GF-D8 (cell line): ENCODE measurements at regions not wholly inside any gene's neighbourhood (a gene's known extent, or its start where the extent isn't known, plus 50 kb on each side); places are given as distances from the start of the nearest gene placed in this dataset.

ENCODE experiments used
- DNase-seq: peaks from one replicate; lab custom pipeline; 2025; lab: John Stamatoyannopoulos, UW

DNA sequence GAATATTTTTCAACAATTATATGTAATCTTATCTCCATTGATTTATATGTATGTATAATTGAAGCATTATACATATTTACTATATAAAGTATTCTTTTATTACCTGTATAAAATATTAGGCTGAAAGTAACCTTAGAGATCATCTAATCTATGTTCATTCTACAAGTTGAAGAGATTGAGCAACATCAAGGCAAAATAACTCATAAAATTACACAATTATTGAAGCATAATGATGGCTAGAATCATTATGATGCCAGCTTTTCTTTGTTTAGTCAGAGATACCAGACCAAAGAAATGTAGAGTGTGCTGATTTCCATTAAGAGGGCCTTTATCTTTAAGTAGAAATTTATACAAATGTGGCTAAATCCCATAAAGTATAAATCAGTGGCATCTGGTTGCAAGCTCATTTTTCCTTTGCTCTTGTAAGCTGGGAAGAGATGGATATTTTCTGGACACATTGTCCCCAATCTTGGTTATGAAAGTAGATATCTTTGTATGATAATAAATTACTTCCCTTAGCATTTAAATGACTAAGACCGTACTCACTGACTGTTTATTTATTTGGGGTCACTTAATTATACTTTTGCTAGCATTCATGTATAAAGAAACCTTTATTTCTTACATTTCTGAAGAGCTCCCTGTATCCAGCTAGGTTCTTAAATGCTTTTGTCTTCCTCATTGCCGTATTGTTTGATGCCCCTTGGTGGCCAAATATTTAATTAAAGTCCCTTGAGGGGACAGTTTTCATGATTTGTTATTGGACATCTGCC is 339.8 kb downstream of the PCDH7 start:
- no peak for DNase-seq

DNA sequence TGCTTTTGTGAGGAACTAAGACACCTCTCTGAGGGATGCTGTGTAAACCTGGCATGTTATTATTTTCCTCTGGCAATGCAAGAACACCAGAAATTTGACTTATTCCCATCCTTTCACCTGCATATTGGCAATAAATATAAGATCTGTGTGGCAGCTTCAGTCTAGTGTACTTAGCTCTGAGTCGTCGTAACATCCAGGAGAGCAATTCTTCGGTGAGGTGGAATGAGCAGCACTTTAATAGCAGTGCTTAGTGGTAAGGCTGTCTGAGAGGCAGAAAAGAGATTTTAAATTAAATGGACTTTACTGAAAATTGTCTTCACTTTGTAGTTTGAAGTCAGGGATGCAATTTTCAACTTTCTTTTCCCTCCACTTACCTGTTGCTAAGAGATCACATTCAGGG is 344.9 kb downstream of the PCDH7 start:
- no peak for DNase-seq

GRCh38 chr4:31068257-31069075 is 348.3 kb downstream of the PCDH7 start:
- no peak for DNase-seq

DNA sequence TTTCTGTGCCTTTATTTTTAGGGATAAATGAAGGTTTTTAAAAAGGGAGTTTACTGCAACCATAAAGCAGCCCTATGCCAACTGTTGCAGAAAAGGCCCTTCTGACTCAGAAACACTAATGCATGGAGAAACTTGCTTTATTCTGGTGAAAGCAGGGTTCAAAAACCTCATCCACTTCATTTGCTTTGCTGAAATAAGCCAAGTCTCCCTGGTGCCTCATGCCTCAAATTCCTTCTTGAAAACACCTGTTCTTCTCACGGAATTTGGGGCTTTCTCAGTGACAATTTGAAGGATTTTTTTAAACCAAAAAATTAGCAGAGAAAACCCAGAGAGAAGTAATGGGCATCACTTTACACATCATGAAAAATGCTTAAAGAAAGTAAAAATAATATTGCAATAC is 349.0 kb downstream of the PCDH7 start:
- no peak for DNase-seq

DNA sequence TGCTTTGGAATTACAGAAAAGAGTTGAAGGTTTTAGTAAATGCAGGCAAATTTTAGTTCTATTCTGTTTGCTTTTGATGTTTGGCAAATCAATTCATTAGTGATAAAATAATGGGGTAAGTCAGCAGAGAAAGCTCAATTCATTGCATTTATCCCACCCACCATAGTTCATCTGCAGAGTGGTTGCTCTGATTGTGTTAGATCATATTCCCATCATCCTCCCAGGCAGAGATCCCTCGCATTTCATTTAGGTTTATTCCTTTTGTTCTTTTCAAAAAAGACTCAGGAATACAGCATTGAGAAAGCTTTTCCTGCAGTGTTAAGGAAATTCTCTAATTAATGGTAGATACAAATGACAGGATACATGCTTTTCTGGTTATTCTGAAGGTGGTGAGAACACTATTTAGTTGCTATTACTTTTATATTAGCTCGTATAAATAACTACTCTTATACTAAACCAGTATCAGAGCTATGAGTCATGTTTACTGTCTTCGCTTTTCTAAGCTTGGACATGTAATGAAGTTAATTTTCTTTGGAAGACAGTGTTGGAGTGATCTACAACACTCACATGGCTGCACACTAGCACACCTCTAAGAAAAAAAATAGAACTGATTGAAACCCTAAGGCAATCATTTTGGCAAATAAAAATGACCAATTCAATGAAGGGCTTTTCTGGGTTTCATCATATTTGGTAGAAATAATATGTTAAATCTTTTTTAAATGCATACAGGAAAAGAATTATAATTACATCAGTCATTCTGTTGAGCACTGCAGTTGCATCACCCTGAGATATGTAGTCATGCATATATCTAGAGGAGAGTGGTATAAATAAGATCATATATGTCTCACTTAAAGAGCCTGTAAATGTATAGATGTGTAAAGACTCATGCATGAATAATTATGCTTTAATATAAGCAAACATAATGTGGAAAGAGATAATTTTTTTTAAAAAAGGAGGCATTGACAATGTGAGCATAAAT is 351.6 kb downstream of the PCDH7 start:
- DNase-seq: no peak

- DNase-seq: no peak
Measured at GRCh38 chr4:31075969-31076368, 355.8 kb downstream of the PCDH7 start.

- DNase-seq: no peak
Measured at GRCh38 chr4:31078661-31079060, 358.5 kb downstream of the PCDH7 start.

GRCh38 chr4:31080887-31081286 is 360.7 kb downstream of the PCDH7 start:
- no peak for DNase-seq

DNA sequence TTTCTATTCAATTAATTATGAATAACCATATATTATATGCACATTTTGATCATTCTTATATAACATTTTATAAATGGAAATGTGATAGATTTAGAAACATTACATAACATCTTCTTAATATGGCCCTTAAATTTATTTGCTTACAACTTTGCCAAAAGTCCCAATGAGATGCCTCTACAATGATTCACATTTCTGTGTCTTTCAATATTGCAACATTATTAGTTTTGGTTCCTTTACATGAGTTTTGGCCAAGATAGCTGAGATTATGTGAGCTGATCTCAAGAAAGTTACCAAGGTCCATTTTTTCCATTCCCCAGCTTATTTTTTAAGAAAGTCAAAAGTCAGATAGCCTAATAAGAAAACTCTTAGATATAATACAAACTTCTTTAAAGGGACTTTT is 361.2 kb downstream of the PCDH7 start:
- DNase-seq: no peak

GRCh38 chr4:31083456-31083855 is 363.3 kb downstream of the PCDH7 start:
- DNase-seq: no peak

DNA sequence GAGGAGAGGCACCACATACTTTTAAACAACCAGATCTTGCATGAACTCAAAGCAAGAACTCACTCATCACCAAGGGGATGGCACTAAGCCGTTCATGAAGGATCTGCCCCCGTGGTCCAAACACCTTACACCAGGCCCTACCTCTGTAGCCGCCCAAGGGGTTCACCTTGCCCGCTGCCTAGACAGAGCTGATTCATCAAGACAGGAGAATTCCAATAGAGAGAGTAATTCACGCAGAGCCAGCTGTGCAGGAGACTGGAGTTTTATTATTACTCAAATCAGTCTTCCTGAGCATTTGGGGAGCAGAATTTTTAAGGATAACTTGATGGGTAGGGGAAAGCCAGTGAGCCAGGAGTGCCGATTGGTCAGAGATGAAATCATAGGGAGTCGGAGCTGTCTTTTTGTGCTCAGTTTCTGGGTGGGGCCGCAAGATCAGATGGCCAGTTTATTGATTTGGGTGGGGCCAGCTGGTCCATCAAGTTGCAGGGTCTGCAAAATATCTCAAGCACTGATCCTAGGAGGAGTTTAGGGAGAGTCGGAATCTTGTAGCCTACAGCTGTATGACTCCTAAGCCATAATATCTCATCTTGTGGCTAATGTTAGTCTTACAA is 364.7 kb downstream of the PCDH7 start:
- DNase-seq: no peak

GRCh38 chr4:31085689-31086088 is 365.5 kb downstream of the PCDH7 start:
- no peak for DNase-seq

- DNase-seq: no peak
Measured at GRCh38 chr4:31086756-31087330, 366.7 kb downstream of the PCDH7 start.

DNA sequence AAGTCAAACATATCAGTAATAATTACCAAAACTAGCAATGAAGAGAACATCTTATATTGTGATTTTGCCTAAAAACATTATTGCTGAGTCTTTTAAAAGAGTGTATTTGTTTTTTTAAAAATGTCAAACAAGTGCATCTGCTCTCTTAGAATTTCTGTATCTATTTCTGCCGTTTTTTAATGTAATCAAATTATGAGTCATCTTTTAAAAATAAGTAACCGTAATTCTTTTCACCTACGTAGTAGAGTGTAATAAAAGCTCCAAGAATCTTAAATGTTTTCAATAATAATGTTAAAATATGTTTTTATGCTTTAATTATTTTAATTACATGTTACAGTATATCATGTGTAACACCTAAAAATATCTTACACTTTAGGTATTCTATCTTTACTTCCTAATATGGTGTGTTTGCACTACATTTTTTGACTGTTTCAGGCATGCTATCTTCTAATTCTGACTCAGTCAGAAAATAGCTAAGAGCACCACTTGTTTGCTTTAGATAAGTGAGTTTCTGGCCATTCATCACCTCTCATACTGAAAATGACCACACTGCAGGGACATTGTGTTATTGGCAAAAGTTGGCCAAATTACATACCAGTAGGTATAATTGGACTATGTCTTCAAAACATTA is 368.5 kb downstream of the PCDH7 start:
- DNase-seq: no peak

GRCh38 chr4:31089815-31090214 is 369.6 kb downstream of the PCDH7 start:
- DNase-seq: no peak

- no peak for DNase-seq
Measured at GRCh38 chr4:31094474-31094873, 374.3 kb downstream of the PCDH7 start.

GRCh38 chr4:31097999-31098398 is 377.8 kb downstream of the PCDH7 start:
- DNase-seq: no peak

DNA sequence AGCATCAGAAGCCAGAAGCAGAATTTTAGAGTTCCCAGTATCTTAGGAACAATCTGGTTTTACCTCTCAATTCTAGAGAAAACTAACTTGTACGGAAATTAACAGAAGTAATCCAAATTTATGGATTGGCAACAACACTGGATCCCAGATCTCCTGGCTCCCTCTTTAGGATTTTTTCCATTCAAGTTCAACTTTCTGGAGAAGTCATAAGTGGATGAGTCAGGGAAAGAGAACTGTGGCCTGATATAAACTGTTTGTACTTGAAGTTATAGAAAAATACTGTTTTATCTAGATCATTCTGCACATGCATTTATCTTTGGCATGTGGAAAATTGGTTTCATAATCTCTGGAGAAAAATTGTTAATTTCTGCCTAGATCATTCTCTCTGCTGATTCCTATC is 380.4 kb downstream of the PCDH7 start:
- DNase-seq: no peak

DNA sequence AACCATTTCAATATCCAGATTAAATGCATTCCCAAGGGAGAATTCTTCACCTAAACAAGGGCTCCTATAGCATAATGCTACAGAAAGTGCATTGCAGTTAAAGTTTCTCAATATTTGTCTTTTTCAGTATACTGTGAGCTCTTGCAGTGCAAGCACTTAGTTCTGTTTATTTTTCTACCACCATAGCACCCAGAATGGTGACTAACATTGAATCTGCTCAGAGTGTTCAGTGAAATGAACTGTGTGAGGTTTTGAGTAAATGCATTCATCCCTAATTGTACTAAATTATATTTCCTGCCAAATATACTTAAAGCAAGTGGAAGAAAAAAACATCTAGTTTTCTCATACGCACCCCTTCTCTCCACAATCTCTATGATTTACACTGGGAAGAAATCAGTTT is 383.9 kb downstream of the PCDH7 start:
- no peak for DNase-seq

GRCh38 chr4:31104577-31104976 is 384.4 kb downstream of the PCDH7 start:
- no peak for DNase-seq

DNA sequence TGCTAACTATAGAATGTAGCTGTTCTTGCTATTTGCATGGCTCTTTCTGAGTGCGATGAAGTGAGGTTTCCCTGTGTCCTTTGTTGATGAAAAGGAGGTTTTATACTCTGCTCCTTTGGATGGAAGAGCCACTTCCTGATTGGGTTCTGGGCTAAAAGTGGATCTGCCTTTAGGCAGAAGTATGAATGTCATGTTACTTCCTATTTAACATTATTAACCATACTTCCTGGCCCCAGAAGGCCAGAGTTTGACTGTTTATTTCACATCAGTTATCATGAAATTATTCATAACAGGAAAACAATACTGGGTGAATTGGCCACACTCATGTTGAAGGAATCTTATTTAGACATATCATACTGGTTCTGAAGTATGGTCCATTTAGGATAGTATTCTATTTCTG is 386.2 kb downstream of the PCDH7 start:
- no peak for DNase-seq
